ENCODE measurements at regions not wholly inside any gene's neighbourhood (a gene's known extent, or its start where the extent isn't known, plus 50 kb on each side); places are given as distances from the start of the nearest gene placed in this dataset.

DNA sequence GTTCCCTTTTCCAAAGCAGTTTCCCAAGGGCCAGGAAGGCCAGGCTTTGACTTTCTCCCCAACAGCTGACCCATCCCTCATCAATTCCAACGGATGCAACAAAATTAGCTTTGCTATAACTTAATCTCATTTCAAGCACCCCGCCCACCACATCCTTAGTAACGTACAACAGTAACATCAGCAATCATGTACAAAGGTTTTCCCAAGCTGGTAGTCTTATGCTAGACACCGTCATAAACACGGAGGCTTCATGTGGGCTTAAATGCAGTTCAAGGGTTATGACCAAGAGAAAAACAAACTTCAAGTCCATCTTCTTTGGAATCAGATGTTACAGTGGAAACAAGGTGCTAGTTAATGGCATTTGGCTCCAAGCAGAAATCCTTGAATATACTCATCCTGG is 66.6 kb downstream of the EOMES start:
- TF ChIP-seq, protein P1, sequence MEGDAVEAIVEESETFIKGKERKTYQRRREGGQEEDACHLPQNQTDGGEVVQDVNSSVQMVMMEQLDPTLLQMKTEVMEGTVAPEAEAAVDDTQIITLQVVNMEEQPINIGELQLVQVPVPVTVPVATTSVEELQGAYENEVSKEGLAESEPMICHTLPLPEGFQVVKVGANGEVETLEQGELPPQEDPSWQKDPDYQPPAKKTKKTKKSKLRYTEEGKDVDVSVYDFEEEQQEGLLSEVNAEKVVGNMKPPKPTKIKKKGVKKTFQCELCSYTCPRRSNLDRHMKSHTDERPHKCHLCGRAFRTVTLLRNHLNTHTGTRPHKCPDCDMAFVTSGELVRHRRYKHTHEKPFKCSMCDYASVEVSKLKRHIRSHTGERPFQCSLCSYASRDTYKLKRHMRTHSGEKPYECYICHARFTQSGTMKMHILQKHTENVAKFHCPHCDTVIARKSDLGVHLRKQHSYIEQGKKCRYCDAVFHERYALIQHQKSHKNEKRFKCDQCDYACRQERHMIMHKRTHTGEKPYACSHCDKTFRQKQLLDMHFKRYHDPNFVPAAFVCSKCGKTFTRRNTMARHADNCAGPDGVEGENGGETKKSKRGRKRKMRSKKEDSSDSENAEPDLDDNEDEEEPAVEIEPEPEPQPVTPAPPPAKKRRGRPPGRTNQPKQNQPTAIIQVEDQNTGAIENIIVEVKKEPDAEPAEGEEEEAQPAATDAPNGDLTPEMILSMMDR (IDR thresholded peaks at IDR 0.05), result no peak
- TF ChIP-seq ZNF317 (CRISPR knock-in tag; IDR thresholded peaks at IDR 0.05; ENCODE audit: borderline replicate concordance, low read depth), result no peak
- TF ChIP-seq, protein P2, sequence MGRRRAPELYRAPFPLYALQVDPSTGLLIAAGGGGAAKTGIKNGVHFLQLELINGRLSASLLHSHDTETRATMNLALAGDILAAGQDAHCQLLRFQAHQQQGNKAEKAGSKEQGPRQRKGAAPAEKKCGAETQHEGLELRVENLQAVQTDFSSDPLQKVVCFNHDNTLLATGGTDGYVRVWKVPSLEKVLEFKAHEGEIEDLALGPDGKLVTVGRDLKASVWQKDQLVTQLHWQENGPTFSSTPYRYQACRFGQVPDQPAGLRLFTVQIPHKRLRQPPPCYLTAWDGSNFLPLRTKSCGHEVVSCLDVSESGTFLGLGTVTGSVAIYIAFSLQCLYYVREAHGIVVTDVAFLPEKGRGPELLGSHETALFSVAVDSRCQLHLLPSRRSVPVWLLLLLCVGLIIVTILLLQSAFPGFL (CRISPR knock-in tag; IDR thresholded peaks at IDR 0.05; ENCODE audit: borderline replicate concordance), result no peak
- TF ChIP-seq, protein P3, sequence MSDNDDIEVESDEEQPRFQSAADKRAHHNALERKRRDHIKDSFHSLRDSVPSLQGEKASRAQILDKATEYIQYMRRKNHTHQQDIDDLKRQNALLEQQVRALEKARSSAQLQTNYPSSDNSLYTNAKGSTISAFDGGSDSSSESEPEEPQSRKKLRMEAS (CRISPR knock-in tag; IDR thresholded peaks at IDR 0.05), result no peak
- no peak for TF ChIP-seq JUN (CRISPR knock-in tag; IDR thresholded peaks at IDR 0.05)
- no peak for TF ChIP-seq TCF7 (CRISPR knock-in tag; IDR thresholded peaks at IDR 0.05; ENCODE audit: low read depth)
- TF ChIP-seq, protein P4, sequence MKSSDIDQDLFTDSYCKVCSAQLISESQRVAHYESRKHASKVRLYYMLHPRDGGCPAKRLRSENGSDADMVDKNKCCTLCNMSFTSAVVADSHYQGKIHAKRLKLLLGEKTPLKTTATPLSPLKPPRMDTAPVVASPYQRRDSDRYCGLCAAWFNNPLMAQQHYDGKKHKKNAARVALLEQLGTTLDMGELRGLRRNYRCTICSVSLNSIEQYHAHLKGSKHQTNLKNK (CRISPR knock-in tag; IDR thresholded peaks at IDR 0.05), result no peak
- no peak for TF ChIP-seq MYBL2 (CRISPR knock-in tag; IDR thresholded peaks at IDR 0.05)
- no peak for TF ChIP-seq ATF1 (CRISPR knock-in tag; IDR thresholded peaks at IDR 0.05)

Data from WTC11 (cell line).